ENCODE measurements at regions not wholly inside any gene's neighbourhood (a gene's known extent, or its start where the extent isn't known, plus 50 kb on each side); places are given as distances from the start of the nearest gene placed in this dataset.
"Not testable (repeated sequence)": the region's sequence is repeated elsewhere in the genome, so short reads cannot be mapped to it uniquely, and the experiment has no call there.

- peak overlapping the region in 4 of 5 donors; percentile 59 to 87 (median 62) for H3K27ac ChIP-seq
- peaks cover 0 to 56% (median 24%) of the 10 kb centered on the region in 4 donors for H3K4me1 ChIP-seq
- no peaks in the 10 kb centered on the region for H3K27me3 ChIP-seq
Observed at GRCh38 chr2:39492716-39493115, 55.6 kb upstream of the MAP4K3 start.

DNA sequence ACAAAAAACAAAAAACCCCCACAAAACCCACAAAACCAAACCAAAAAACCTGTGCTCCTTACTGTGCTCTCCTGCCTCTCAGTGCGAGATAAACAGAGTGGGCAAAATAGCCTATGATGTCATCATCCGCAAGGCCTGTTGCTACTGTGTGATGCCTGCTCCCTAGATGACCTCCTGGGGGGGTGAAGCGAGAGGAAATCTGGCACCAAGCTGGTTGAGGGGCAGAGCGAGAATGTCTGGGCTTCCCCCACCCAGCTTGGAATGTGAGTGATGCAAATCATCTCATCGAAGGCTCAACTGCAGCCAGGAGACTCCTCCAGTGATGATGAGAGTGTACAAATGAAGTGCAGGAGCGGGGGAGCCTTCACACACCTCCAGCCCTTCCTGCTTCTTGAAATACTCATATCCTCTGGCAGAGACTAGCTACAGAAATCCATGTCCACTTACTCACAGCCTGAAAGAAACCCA lies 57.7 kb upstream of the MAP4K3 start:
- 66 to 86% (median 70%) methylated on average over 6 of the region's 6 CpGs for WGBS, 5 donors
- H3K27ac ChIP-seq = peak overlapping the region in 1 of 5 donors; percentile 68

More at GRCh38 chr2:39492716-39493115, 55.6 kb upstream of the MAP4K3 start:
- no peak overlapping the region for H3K4me3 ChIP-seq
- no peak for TF ChIP-seq CTCF (IDR thresholded peaks at IDR 0.05)
- TF ChIP-seq EP300 (IDR thresholded peaks at IDR 0.05) = no peak
- no peak for TF ChIP-seq POLR2A (IDR thresholded peaks at IDR 0.05)
- no peak for TF ChIP-seq POLR2AphosphoS5 (IDR thresholded peaks at IDR 0.05)
- no peaks in the 10 kb centered on the region for H3K36me3 ChIP-seq
- intact Hi-C loops (cut with DNase I; ENCODE audit: low total_unique reads) = no loop called here
- DNase-seq = no peak
- no peaks in the 10 kb centered on the region for H3K9me3 ChIP-seq

DNA sequence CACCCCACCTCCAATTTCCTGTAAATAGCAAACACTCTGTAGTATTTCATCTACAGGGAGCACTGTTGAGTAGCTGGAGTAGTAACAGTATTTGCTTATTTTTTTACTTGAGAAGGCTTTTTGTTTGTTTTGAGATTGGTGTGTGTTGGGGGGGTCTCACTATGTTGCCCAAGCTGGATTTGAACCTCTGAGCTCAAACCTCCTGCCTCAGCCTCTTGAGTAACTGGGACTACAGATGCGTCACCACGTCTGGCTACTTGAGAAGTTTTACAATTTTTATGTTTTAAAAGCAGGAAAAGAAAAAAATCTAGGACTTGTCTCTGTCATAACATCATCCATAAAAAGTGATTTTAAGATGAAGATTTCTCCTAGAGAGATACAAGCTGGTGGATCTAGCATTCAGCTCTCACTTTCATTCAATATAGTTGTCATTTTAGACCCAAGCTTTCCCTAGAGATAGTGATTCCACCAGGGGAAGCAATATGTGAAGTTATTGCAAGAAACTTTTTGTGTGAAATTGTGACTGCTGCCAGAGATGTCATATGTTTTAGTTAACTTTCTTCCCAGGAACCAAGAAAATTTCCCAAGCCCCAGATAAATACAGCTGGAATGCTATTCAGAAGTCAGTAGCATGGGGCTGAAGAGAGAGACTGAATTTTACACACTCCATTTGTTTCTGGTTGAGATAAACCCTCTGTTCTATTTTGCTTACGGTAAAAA lies 60.2 kb upstream of the MAP4K3 start:
- WGBS, 5 donors = 72 to 83% (median 77%) methylated on average over 3 of the region's 3 CpGs
- no peak for TF ChIP-seq CTCF (IDR thresholded peaks at IDR 0.05)
- TF ChIP-seq EP300 (IDR thresholded peaks at IDR 0.05) = no peak
- TF ChIP-seq POLR2A (IDR thresholded peaks at IDR 0.05) = no peak
- no peak for TF ChIP-seq POLR2AphosphoS5 (IDR thresholded peaks at IDR 0.05)
- H3K27me3 ChIP-seq = no peaks in the 10 kb centered on the region
- H3K4me3 ChIP-seq = no peak overlapping the region
- peak in 1 of 2 donors; percentile 72 for DNase-seq
- intact Hi-C loops (cut with DNase I; ENCODE audit: low total_unique reads) = no loop called here
- peaks cover 8 to 69% (median 38%) of the 10 kb centered on the region in 4 donors for H3K4me1 ChIP-seq
- H3K36me3 ChIP-seq = no peaks in the 10 kb centered on the region
- H3K9me3 ChIP-seq = no peaks in the 10 kb centered on the region
- H3K27ac ChIP-seq = peak overlapping the region in 4 of 5 donors; percentile 11 to 68 (median 31)

More for the DNA sequence above, 57.7 kb upstream of the MAP4K3 start:
- peak in 1 of 2 donors; percentile 66 for DNase-seq
- H3K4me1 ChIP-seq = peaks cover 9 to 59% (median 35%) of the 10 kb centered on the region in 4 donors
- H3K9me3 ChIP-seq = no peaks in the 10 kb centered on the region
- TF ChIP-seq POLR2AphosphoS5 (IDR thresholded peaks at IDR 0.05) (peak in 2 of 3 donors; percentile 12 to 31), CTCF (IDR thresholded peaks at IDR 0.05) (no peak)
- intact Hi-C loops (cut with DNase I; ENCODE audit: low total_unique reads) = no loop called here
- H3K27me3 ChIP-seq = no peaks in the 10 kb centered on the region
- H3K36me3 ChIP-seq = no peaks in the 10 kb centered on the region
- no peak overlapping the region for H3K4me3 ChIP-seq

DNA sequence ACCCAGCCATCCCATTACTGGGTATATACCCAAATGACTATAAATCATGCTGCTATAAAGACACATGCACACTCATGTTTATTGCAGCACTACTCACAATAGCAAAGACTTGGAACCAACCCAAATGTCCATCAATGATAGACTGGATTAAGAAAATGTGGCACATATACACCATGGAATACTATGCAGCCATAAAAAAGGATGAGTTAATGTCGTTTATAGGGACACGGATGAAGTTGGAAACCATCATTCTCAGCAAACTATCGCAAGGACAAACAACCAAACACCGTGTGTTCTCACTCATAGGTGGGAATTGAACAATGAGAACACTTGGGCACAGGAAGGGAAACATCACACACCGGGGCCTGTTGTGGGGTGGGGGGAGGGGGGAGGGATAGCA lies 61.1 kb upstream of the MAP4K3 start:
- H3K27me3 ChIP-seq; intact Hi-C loops (cut with DNase I; ENCODE audit: low total_unique reads); H3K9me3 ChIP-seq; H3K36me3 ChIP-seq; H3K4me3 ChIP-seq; DNase-seq: not testable (repeated sequence)
- H3K27ac ChIP-seq = peak overlapping the region in 2 of 5 donors; percentile 25 to 68
- H3K4me1 ChIP-seq = peaks cover 8 to 61% (median 37%) of the 10 kb centered on the region in 4 donors
- WGBS, 5 donors = 83 to 95% (median 94%) methylated on average over 5 of the region's 5 CpGs

DNA sequence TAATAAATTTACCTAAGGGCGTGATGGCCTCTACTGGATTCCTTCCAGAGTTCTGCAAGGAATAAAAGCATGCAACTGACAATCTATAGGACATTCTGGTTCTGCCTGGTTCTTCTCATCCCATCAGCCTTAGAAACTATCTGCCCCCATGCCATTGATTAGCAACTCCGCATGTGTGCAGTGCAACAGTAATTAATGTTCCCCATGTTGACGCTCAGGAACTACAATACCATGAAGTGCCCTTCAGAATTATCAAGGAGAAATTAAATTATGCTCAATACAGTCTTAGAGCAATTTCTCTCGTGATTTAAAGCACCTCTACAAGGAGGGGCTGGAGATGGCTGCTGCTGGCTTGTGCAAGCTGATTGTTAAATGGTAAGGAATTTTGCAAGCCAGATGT lies 61.7 kb upstream of the MAP4K3 start:
- TF ChIP-seq POLR2AphosphoS5 (IDR thresholded peaks at IDR 0.05) (no peak), CTCF (IDR thresholded peaks at IDR 0.05) (no peak)
- Histone ChIP-seq H3K4me3 (no peak overlapping the region), H3K27me3 (no peaks in the 10 kb centered on the region), H3K4me1 (peaks cover 9 to 62% (median 37%) of the 10 kb centered on the region in 4 donors), H3K9me3 (no peaks in the 10 kb centered on the region), H3K27ac (peak overlapping the region in 4 of 5 donors; percentile 31 to 68 (median 57)), H3K36me3 (no peaks in the 10 kb centered on the region)
- WGBS, 5 donors = 85 to 93% (median 87%) methylated on average over 4 of the region's 4 CpGs
- no peak for DNase-seq
- intact Hi-C loops (cut with DNase I; ENCODE audit: low total_unique reads) = no loop called here

All from stomach (tissue), 8 donors.